Sciatic nerve (tissue), 2 donors: ENCODE measurements at regions not wholly inside any gene's neighbourhood (a gene's known extent, or its start where the extent isn't known, plus 50 kb on each side); places are given as distances from the start of the nearest gene placed in this dataset.

ENCODE experiments used
- ATAC-seq: fragments of 200-7000 bp; cut with Tn5 transposase; one replicate; pipeline ENCODE4 v1.9.1; 2020; ENCODE audit warnings: mild to moderate bottlenecking, moderate library complexity
- DNase-seq: peaks from one replicate; pipeline ENCODE4 v3.0.0-alpha.2; 2020; ENCODE audit warnings: low spot score
- intact Hi-C: fragments of 100-400 bp; cut with DNase I; formaldehyde crosslinking; loops from one replicate; pipeline ENCODE4 v1.14.2; 2022
- donor health status: DM: no; HTN: no; CAD: no.
- donor health status: DM: no; HTN: no; CAD: no.

DNA sequence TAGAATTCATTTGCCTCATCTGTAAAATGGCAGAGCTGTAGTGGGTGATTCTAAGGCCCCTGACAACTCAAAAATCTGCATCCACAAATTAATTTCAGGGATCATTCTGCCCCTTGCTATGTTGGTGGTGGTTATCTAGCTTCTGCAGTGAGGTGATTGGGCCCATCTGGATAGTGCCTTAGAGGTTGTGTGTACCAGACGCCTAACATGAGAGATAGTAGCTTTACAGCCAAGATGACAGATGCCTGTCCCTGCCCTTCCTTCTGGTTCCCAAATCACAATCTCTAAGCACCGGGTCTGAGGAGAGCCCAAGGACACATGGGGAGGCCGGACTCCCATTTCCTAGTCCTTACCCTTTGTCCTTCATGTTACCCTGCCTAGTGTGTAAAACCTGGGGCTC is 51.1 kb upstream of the TNP1 start:
- ATAC-seq: no peak
- intact Hi-C loops: no loop called here
- no peak for DNase-seq

GRCh38 chr2:216909541-216910210 is 49.8 kb upstream of the TNP1 start:
- ATAC-seq (no peak), DNase-seq (no peak)
- intact Hi-C loops: no loop called here
